ENCODE measurements at regions not wholly inside any gene's neighbourhood (a gene's known extent, or its start where the extent isn't known, plus 50 kb on each side); places are given as distances from the start of the nearest gene placed in this dataset.
"Not testable (repeated sequence)": the region's sequence is repeated elsewhere in the genome, so short reads cannot be mapped to it uniquely, and the experiment has no call there.

- no peak for DNase-seq
Measured at GRCh38 chr7:17396692-17397091, 98.2 kb downstream of the AHR start.

GRCh38 chr7:17401791-17402627 lies 103.6 kb downstream of the AHR start:
- DNase-seq: no peak

DNA sequence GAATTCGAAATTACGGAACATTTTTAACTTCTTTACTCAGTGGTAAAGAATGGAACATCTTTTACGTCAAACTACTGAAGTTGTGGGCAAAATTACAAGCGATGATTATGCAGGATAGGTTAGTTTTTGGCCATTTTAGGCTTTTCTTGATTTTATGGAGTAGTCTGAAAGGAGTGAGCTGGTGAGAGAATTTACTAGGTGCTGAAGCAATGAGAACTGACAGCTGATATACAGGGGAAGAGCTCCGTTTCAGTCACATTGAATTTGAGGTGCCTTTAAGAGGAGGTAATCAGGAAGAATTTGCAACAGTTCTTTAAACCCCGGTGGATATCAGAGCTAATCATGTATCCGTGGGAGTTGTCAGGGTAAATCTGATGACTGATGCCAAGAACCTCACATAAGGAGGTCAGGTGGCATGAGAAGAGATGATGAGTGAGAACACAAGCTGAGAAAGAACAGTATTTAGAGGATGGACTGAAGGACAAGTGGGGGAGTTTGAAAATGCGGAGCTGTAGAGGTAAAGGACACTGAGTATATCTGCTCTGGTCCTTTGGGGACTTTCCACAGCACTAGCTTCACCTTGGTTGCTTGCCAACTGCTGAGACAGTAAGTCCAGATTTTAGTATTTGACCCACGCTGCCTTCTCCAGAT lies 104.3 kb downstream of the AHR start:
- DNase-seq: no peak

DNA sequence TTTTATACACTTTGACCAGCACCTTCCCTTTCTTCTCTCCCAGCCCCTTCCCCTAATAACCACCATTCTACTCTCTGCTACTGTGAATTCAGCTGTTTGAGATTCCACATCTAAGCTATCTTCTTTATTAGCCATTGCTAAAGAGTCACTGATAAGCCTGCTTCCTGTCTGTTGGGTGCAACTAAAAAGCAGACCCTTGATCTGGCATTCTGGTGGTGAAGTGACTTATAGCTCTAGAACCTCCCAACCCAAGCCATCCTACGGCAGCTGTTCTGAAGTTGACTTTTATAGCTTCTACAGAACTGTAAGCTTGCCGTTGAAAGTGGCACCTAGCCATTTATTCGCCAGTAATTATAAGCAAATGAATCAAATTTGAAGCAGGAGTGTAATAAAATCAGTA lies 105.6 kb downstream of the AHR start:
- DNase-seq: no peak

- no peak for DNase-seq
Measured at GRCh38 chr7:17405786-17406185, 107.3 kb downstream of the AHR start.

GRCh38 chr7:17406738-17407137 lies 108.3 kb downstream of the AHR start:
- no peak for DNase-seq

DNA sequence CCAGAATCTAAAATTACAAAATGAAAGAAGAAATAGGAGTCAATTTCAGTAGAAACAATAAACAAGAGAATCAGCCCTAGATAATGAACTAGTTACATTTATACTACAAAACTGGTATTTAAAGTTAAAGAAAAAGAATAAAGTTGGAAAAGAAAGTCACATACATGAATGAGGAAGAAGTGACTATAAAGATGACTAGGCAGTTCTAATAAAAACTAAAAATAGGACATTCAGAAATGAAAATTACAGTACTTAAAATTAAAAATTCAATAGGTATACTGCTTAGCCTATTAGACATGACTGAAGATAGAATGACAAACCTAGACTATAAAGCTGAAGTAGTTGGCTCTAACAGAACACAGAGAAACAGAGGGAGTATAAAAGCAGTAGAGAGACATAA lies 108.8 kb downstream of the AHR start:
- DNase-seq: no peak

GRCh38 chr7:17408245-17408903 lies 109.9 kb downstream of the AHR start:
- DNase-seq: no peak

DNA sequence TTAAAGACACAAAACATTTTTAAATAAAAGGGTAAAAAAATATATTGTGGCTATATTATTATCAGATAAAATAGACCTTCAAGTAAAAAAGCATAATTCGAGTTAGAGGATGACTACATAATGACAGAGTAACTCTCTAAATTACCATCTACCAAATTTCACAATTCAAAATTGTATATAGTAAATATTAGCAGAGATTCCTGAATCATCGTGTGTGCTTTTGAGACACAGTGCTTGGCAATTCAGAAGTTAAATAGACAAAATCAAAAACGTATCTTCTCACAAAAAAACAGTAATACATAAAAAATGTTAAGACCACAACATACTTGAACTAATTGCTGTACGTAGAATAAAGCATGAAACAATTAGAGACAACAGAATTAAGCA lies 110.4 kb downstream of the AHR start:
- DNase-seq: no peak

DNA sequence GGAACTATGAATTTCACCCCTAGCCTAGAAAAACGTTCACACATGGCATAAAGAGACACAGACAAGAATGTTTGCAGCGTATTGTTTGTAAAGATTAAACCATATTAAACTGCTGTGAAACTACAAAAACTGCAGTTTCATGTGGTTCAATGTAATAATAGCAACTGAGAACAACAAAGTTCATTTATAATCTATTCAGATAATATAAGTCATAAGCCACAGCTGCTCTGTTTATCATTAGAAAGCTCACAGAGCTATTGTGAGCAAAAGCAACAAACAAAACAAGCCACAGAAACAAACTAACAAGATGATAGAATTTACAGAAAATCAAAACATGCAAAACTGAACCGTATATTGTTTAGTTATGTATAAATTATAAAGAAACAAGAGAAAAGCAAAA lies 113.5 kb downstream of the AHR start:
- DNase-seq: no peak

DNA sequence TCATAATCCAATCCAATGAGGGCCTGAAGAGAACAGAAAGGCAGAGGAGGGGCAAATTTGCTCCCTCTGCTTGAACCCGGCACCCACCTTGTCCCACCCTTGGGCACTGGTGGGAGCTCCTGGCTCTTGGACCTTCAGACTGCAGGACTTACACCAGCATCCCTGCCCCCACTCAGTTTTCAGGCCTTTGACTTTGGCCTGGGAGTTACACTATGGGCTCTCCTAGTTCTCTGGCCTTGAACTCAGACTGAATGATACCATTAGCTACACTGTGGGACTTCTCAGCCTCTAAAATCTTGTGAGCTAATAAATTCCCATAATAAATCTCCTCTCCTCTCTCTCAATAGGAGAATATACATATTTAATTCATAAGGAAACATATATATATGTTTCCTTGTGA lies 114.4 kb downstream of the AHR start:
- DNase-seq: no peak

DNA sequence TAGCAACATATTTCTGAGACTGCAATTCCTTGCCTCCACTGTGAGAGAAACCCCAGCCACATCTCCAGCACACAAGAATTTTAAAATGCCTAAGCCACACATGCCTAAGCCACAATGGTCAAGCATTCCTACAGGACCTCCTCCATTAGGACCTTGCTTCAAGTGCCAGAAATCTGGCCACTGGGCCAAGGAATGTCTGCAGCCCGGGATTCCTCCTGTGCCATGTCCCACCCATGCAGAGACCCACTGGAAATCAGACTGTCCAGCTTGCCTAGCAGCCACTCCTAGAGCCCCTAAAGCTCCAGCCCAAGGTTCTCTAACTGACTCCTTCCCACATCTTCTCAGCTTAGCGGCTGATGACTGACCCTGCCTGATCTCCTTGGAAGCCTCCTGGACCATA lies 117.5 kb downstream of the AHR start:
- DNase-seq: no peak

DNA sequence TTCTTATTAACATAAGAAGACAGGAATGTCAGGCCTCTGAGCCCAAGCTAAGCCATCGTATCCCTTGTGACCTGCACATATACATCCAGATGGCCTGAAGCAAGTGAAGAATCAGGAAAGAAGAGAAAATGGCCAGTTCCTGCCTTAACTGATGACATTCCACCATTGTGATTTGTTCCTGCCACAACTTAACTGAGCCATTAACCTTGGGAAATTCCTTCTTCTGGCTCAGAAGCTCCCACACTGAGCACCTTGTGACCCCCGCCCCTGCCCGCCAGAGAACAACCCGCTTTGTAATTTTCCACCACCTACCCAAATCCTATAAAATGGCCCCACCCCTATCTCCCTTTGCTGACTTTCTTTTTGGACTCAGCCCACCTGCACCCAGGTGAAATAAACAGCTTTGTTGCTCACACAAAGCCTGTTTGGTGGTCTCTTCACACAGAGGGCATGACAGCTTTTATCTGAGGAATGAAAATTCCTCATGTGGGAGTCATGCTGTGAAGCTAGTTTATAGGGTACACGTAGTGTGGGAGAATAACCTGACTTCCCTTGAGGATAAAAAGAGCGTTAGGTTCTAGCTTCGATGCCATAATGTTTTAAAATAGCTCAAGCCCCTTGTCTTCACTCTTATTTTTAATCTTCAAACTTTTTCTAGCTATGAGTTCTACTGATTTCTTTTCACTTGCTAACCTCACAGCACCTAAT lies 122.0 kb downstream of the AHR start:
- not testable (repeated sequence) for DNase-seq

DNA sequence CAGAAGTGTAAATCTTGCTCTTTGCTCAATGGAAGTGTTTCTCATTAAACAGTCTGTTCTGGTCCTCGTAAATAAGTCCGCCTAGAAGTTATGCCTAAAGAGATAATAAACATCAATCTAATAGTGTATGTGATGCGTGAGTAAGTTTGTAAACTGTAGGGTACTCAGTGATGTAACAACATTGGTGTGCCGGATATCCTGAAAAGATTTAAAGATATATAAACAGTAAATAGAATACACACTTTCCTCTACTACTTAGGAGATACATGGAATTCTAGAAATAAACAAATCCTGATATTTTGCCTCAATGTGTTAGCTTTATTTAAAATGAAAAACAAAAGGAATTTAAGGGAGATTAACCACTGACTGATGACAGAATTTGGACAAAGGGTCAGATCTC lies 123.5 kb downstream of the AHR start:
- no peak for DNase-seq

DNA sequence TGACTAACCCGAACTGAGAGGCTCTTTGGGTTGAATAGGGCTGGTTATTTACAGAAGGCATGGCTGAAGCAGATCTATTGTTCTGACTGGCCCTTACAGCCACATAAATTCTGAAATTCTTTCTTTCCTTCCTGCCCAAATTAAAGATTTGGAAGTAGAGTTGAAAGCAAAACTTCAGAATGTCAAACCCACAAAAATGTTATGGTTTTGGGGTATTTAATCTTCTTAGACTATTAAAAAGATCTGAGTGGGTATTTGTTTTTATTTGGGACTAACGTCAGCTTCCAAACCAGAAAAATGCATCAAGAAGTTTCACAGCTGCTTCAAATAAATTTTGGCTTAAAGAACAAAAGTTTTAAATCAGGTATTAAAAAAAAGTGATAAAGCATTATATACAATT lies 124.5 kb downstream of the AHR start:
- DNase-seq: no peak

- DNase-seq: no peak
Measured at GRCh38 chr7:17427924-17428323, 129.5 kb downstream of the AHR start.

DNA sequence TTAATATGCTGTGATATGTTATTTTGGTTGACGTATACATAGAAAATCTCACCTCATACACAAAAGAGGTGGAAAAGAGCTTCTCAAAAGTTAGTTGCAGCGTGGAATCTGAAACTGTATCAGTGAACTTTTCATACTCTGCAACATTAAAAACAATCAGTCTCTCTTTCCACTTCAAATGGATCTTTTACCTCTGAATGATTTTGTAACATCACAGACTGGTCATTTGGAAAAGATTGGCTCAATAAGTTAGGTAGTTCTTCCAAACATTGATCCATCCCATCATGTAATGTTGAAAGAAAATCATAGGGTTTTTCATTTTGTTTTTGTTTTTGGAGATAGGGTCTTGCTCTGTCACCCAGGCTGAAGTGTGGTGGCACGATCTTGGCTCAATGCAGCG lies 131.1 kb downstream of the AHR start:
- DNase-seq: no peak

- no peak for DNase-seq
Measured at GRCh38 chr7:17432793-17433192, 134.3 kb downstream of the AHR start.

DNA sequence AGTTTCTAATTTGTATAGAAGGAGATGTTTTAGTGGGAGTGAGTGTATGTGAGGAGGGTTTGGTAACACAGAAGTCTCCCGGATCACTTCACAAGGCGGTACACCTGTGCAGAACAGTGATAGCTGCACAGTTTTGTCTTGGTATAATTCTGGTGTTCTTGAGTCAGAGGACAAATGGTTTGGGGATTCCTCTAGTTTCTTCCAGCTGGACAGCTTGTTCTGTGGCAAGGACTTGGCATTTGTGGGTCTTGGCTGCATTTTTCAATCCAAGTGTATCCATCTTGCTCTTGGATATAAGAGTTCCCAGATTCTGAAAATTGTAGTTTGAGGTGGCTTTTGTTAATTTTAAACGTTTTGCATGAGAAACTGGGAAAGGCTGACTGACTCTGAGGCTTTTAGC lies 135.7 kb downstream of the AHR start:
- DNase-seq: no peak

GRCh38 chr7:17434841-17435692 lies 136.6 kb downstream of the AHR start:
- peak; percentile 67 for DNase-seq

DNA sequence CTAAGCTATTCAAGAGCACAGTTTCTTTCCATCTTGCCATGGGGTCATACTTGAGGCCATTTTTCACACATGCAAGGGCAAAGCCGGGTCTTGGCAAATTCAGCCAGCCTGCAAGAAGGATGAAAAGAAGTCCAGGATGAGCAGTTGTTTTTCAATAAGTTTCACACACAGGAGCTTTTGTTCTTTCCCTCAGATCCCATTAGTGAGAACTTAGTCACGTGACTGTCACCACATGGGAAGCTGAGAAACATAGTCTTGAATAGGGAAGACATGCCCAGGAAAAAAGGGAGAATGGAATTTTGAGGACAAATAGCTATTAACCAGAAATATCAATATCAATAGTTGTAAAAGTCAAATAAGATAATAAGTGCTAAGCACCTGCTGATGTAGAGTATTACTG lies 137.7 kb downstream of the AHR start:
- no peak for DNase-seq

DNA sequence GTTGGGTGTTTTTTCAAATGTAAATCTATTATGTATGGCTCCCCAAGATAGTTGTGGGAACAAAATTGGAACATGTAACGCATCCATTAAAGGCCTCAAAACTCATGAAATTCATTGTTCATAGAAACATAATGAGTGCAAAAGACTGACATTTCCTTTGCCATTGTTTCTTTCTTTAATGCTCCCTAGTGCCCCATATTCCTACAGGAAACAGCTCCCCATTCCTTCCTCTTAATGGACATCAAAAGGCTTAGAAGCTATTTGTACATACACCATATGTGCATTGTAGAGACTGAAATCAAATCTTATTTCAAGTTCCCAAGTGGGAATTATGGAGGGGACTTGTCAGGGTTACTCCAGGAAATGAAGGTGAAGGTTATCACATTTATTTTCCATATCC lies 139.1 kb downstream of the AHR start:
- no peak for DNase-seq
